ENCODE measurements at regions not wholly inside any gene's neighbourhood (a gene's known extent, or its start where the extent isn't known, plus 50 kb on each side); places are given as distances from the start of the nearest gene placed in this dataset.
"Not testable (repeated sequence)": the region's sequence is repeated elsewhere in the genome, so short reads cannot be mapped to it uniquely, and the experiment has no call there.

GRCh38 chr17:63267846-63268245 lies 178.3 kb downstream of the CYB561 start:
- no peak for DNase-seq

GRCh38 chr17:63268827-63269226 lies 177.3 kb downstream of the CYB561 start:
- DNase-seq = no peak

- no peak for DNase-seq
Measured at GRCh38 chr17:63270610-63271009, 175.5 kb downstream of the CYB561 start.

- no peak for DNase-seq
Measured at GRCh38 chr17:63274146-63274545, 172.0 kb downstream of the CYB561 start.

GRCh38 chr17:63275318-63275970 lies 170.7 kb downstream of the CYB561 start:
- DNase-seq = no peak

GRCh38 chr17:63275971-63276745 lies 169.9 kb downstream of the CYB561 start:
- no peak for DNase-seq

- DNase-seq = no peak
Measured at GRCh38 chr17:63276821-63277220, 169.3 kb downstream of the CYB561 start.

- DNase-seq = no peak
Measured at GRCh38 chr17:63277629-63278028, 168.5 kb downstream of the CYB561 start.

- DNase-seq = no peak
Measured at GRCh38 chr17:63278728-63279442, 167.2 kb downstream of the CYB561 start.

GRCh38 chr17:63279498-63280230 lies 166.4 kb downstream of the CYB561 start:
- no peak for DNase-seq

GRCh38 chr17:63282455-63282854 lies 163.7 kb downstream of the CYB561 start:
- DNase-seq = no peak

- no peak for DNase-seq
Measured at GRCh38 chr17:63285551-63285950, 160.6 kb downstream of the CYB561 start.

- no peak for DNase-seq
Measured at GRCh38 chr17:63286254-63286653, 159.9 kb downstream of the CYB561 start.

- DNase-seq = not testable (repeated sequence)
Measured at GRCh38 chr17:63287006-63287405, 159.1 kb downstream of the CYB561 start.

- no peak for DNase-seq
Measured at GRCh38 chr17:63289931-63290330, 156.2 kb downstream of the CYB561 start.

GRCh38 chr17:63290351-63290750 lies 155.8 kb downstream of the CYB561 start:
- DNase-seq = no peak

GRCh38 chr17:63290784-63291183 lies 155.3 kb downstream of the CYB561 start:
- DNase-seq = no peak

GRCh38 chr17:63291258-63291657 lies 154.8 kb downstream of the CYB561 start:
- no peak for DNase-seq

- no peak for DNase-seq
Measured at GRCh38 chr17:63292421-63292820, 153.7 kb downstream of the CYB561 start.

GRCh38 chr17:63293323-63294075 lies 152.6 kb downstream of the CYB561 start:
- no peak for DNase-seq

GRCh38 chr17:63294776-63295175 lies 151.3 kb downstream of the CYB561 start:
- no peak for DNase-seq

- DNase-seq = no peak
Measured at GRCh38 chr17:63295288-63295687, 150.8 kb downstream of the CYB561 start.

Measured in NCI-H187 treated with DMSO at 0.1 percent for 48 hours (cell line).